ENCODE measurements at regions not wholly inside any gene's neighbourhood (a gene's known extent, or its start where the extent isn't known, plus 50 kb on each side); places are given as distances from the start of the nearest gene placed in this dataset.

DNA sequence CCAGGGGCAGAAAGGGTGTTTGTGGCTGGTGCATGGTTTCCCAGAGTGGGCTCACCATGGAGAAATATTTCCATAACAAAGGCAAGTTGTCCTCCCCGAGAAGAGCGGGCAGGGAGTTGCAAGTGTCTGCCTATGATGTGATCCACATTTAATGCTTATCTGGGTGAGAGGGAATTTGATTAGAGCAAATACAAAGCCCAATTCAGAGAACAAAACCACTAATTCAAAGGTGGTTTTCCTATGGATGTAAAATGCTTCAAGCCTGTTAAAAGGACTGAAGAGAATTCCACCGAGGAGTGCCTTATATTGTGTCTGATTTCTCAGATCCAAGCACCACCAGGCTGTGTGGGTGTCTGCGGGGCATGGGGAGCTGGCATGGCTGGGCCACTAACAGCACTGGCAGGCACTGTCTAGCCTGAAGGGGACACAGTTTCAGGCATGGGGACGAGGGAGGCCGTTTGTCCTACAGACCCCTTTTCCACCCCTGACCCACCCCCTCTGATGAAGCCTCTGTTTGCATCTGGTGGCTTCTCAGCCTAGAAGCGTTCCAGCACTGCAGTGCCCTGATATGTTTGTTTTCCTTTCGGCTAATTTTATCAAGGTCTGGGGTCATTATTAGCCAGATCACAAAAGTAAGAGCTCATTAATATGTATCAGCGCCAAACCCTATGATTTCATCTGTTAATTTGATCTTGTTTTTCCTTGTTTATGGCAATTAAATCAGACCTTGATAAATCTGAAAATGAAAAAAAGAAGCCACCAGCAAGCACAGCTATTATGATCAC lies 357.3 kb downstream of the HRH4 start:
- Mint-ChIP-seq H3K4me1 (no peaks in the 10 kb centered on the region), H3K4me3 (no peak overlapping the region), H3K36me3 (ENCODE audit: low read depth) (no peaks in the 10 kb centered on the region), H3K27ac (no peak overlapping the region), H3K27me3 (no peaks in the 10 kb centered on the region), H3K9me3 (no peaks in the 10 kb centered on the region)
- POLR2A ChIA-PET, result no interaction called here
- intact Hi-C loops (cut with micrococcal nuclease), result no loop called here
- ATAC-seq (ENCODE audit: low read depth) (no peak), DNase-seq (no peak)
- no peak for TF ChIP-seq CTCF (IDR thresholded peaks at IDR 0.05)
- CTCF ChIA-PET, result no interaction called here

DNA sequence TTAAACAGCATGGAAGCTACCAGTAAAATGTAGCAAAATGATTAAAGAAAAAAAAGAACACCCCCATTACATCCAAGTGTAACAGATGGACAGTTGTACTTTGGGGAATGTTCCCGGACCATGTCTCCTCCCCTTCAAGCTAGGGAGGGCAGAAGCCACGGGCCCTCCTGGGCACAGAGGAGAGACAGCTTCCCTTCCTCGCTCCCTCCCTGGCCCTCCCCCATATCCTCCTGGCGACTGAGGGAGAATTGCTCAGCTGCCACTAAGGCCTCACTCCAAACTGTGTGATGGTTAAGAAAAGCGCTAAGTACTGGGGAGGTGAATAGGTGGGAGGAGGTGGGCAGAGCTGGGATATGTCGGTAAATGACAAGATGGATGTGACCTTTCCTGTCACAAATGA lies 358.0 kb downstream of the HRH4 start:
- no peak for TF ChIP-seq CTCF (IDR thresholded peaks at IDR 0.05)
- no peaks in the 10 kb centered on the region for H3K9me3 Mint-ChIP-seq
- no peaks in the 10 kb centered on the region for H3K4me1 Mint-ChIP-seq
- intact Hi-C loops (cut with micrococcal nuclease), result no loop called here
- DNase-seq (no peak), ATAC-seq (ENCODE audit: low read depth) (no peak)
- ChIA-PET POLR2A (no interaction called here), CTCF (no interaction called here)
- no peak overlapping the region for H3K4me3 Mint-ChIP-seq
- no peaks in the 10 kb centered on the region for H3K36me3 Mint-ChIP-seq (ENCODE audit: low read depth)
- no peaks in the 10 kb centered on the region for H3K27me3 Mint-ChIP-seq
- H3K27ac Mint-ChIP-seq, result no peak overlapping the region

- no peaks in the 10 kb centered on the region for H3K27me3 Mint-ChIP-seq
- H3K36me3 Mint-ChIP-seq (ENCODE audit: low read depth), result no peaks in the 10 kb centered on the region
- H3K4me1 Mint-ChIP-seq, result no peaks in the 10 kb centered on the region
- ChIA-PET POLR2A (no interaction called here), CTCF (no interaction called here)
- no peaks in the 10 kb centered on the region for H3K9me3 Mint-ChIP-seq
- DNase-seq (no peak), ATAC-seq (ENCODE audit: low read depth) (no peak)
- H3K27ac Mint-ChIP-seq, result no peak overlapping the region
- intact Hi-C loops (cut with micrococcal nuclease), result no loop called here
- TF ChIP-seq CTCF (IDR thresholded peaks at IDR 0.05), result no peak
- no peak overlapping the region for H3K4me3 Mint-ChIP-seq
Observed at GRCh38 chr18:24819141-24819890, 358.9 kb downstream of the HRH4 start.

GRCh38 chr18:24825397-24825796 lies 365.0 kb downstream of the HRH4 start:
- TF ChIP-seq CTCF (IDR thresholded peaks at IDR 0.05), result no peak
- Mint-ChIP-seq H3K4me3 (no peak overlapping the region), H3K27me3 (peaks cover 6% of the 10 kb centered on the region), H3K4me1 (no peaks in the 10 kb centered on the region), H3K27ac (no peak overlapping the region), H3K36me3 (ENCODE audit: low read depth) (no peaks in the 10 kb centered on the region), H3K9me3 (no peaks in the 10 kb centered on the region)
- CTCF ChIA-PET, result no interaction called here
- POLR2A ChIA-PET, result no interaction called here
- ATAC-seq (ENCODE audit: low read depth) (no peak), DNase-seq (no peak)
- intact Hi-C loops (cut with micrococcal nuclease), result no loop called here

DNA sequence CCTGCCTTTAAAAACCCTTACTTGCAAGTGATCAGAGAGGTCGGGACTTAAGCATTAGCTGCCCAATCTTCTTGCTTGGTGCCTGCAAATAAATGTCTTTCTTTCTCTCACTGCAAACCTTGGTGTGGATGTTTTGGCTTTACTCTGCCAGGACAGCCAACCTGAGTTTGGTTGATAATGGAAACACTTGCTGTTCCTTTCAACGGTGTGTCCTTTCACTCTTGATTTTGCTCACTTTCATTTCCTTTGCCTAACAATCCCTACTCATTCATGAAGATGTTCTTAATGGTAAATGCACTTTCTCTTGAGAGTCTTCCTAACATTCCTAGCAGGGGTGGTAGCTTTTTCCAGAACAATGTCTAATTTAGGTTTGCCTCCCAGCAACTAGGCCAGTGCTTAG lies 366.2 kb downstream of the HRH4 start:
- no peak for ATAC-seq (ENCODE audit: low read depth)
- ChIA-PET POLR2A (no interaction called here), CTCF (no interaction called here)
- H3K9me3 Mint-ChIP-seq, result no peaks in the 10 kb centered on the region
- intact Hi-C loops (cut with micrococcal nuclease), result no loop called here
- peaks cover 10% of the 10 kb centered on the region for H3K27me3 Mint-ChIP-seq
- H3K36me3 Mint-ChIP-seq (ENCODE audit: low read depth), result no peaks in the 10 kb centered on the region
- no peaks in the 10 kb centered on the region for H3K4me1 Mint-ChIP-seq
- no peak overlapping the region for H3K27ac Mint-ChIP-seq
- no peak for TF ChIP-seq CTCF (IDR thresholded peaks at IDR 0.05)
- DNase-seq, result no peak
- no peak overlapping the region for H3K4me3 Mint-ChIP-seq

Data from activated B cell treated with CpG ODN at 0.5 μM for 24 hours (primary cell).